Upper lobe of left lung (tissue), 4 donors: ENCODE measurements at regions not wholly inside any gene's neighbourhood (a gene's known extent, or its start where the extent isn't known, plus 50 kb on each side); places are given as distances from the start of the nearest gene placed in this dataset.
"Not testable (repeated sequence)": the region's sequence is repeated elsewhere in the genome, so short reads cannot be mapped to it uniquely, and the experiment has no call there.

Experiments used
- POLR2A ChIP-seq, 4 donors: fragments of 450-650 bp; IDR thresholded peaks; one replicate each; pipeline ENCODE4 v1.5.1; 2016 to 2017; ENCODE audit warnings: antibody characterized with exemption in 4 of 4, mild to moderate bottlenecking in 2 of 4
- TF ChIP-seq, protein P1 (sequence below), 6 experiments: fragments of 450-650 bp in 4 of 6; fragments of 200-600 bp in 2 of 6; sonication (generic) in 2 of 6; IDR thresholded peaks; one replicate each; pipeline ENCODE4 v1.5.1; 2016 to 2019; ENCODE audit warnings: antibody characterized with exemption in 6 of 6

DNA sequence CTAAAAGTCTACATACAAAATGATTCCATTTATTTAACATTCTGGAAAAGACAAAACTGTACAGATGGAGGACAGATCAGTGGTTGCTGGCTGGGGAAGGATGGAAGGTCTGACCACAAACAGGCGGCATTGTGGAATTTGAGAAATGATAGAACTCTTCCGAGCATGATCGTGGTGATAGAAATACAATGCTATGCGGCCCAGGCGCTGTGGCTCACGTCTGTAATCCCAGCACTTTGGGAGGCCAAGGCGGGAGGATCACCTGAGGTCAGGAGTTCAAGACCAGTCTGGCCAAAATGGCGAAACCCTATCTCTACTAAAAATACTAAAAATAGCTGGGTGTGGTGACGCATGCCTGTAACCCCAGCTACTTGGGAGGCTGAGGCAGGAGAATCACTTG lies 264.6 kb downstream of the ARHGAP12 start:
- TF ChIP-seq, protein P1, sequence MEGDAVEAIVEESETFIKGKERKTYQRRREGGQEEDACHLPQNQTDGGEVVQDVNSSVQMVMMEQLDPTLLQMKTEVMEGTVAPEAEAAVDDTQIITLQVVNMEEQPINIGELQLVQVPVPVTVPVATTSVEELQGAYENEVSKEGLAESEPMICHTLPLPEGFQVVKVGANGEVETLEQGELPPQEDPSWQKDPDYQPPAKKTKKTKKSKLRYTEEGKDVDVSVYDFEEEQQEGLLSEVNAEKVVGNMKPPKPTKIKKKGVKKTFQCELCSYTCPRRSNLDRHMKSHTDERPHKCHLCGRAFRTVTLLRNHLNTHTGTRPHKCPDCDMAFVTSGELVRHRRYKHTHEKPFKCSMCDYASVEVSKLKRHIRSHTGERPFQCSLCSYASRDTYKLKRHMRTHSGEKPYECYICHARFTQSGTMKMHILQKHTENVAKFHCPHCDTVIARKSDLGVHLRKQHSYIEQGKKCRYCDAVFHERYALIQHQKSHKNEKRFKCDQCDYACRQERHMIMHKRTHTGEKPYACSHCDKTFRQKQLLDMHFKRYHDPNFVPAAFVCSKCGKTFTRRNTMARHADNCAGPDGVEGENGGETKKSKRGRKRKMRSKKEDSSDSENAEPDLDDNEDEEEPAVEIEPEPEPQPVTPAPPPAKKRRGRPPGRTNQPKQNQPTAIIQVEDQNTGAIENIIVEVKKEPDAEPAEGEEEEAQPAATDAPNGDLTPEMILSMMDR (IDR thresholded peaks at IDR 0.05): not testable (repeated sequence)
- TF ChIP-seq POLR2A (IDR thresholded peaks at IDR 0.05): not testable (repeated sequence)
